Activated CD8-positive, alpha-beta memory T cell treated with anti-CD3 and anti-CD28 coated beads, Interleukin-2, amount 10 ng/mL, durations not matched to agents 7 days and 5 days (primary cell): ENCODE measurements at regions not wholly inside any gene's neighbourhood (a gene's known extent, or its start where the extent isn't known, plus 50 kb on each side); places are given as distances from the start of the nearest gene placed in this dataset.
"Not testable (repeated sequence)": the region's sequence is repeated elsewhere in the genome, so short reads cannot be mapped to it uniquely, and the experiment has no call there.

Source experiments
- ATAC-seq: fragments of 150-1000 bp; cut with Tn5 transposase; one replicate; pipeline ENCODE4 v1.10.0; 2021; ENCODE audit warnings: moderate library complexity
- CTCF ChIA-PET: fragments of 350-600 bp; sonication (Branson Sonifier 250); formaldehyde crosslinking; loops from one replicate; lab custom pipeline; 2021; ENCODE audit warnings: antibody characterized with exemption; lab: Charles Lee
- DNase-seq: peaks from one replicate; pipeline ENCODE4 v3.0.0-alpha.2; 2020
- H3K27ac Mint-ChIP-seq: one replicate; pipeline ENCODE4 v1.8.0; 2021; ENCODE audit warnings: mild to moderate bottlenecking, mixed read lengths
- H3K27me3 Mint-ChIP-seq: one replicate; pipeline ENCODE4 v1.8.0; 2021; ENCODE audit warnings: mixed read lengths
- H3K36me3 Mint-ChIP-seq: one replicate; pipeline ENCODE4 v1.8.0; 2021; ENCODE audit warnings: mild to moderate bottlenecking, mixed read lengths
- H3K4me1 Mint-ChIP-seq: one replicate; pipeline ENCODE4 v1.8.0; 2021; ENCODE audit warnings: mixed read lengths
- H3K4me3 Mint-ChIP-seq: one replicate; pipeline ENCODE4 v1.8.0; 2021; ENCODE audit warnings: mild to moderate bottlenecking, moderate library complexity, mixed read lengths
- H3K9me3 Mint-ChIP-seq: one replicate; pipeline ENCODE4 v1.8.0; 2022; ENCODE audit warnings: low read depth, mixed read lengths

GRCh38 chr3:150278843-150279381, 129.2 kb upstream of the TSC22D2 start:
- CTCF ChIA-PET = no interaction called here
- H3K4me3 Mint-ChIP-seq = no peak overlapping the region

GRCh38 chr3:150278195-150278594, 129.9 kb upstream of the TSC22D2 start:
- DNase-seq = no peak
- H3K27me3 Mint-ChIP-seq = peaks cover 47% of the 10 kb centered on the region
- no peaks in the 10 kb centered on the region for H3K36me3 Mint-ChIP-seq
- H3K9me3 Mint-ChIP-seq = no peaks in the 10 kb centered on the region
- CTCF ChIA-PET = interaction anchor here (0.9 kb wide), 1 partner anchor 217 kb away, joined by 3 read pairs; no protein-coding TSS in a partner anchor
- no peak overlapping the region for H3K4me3 Mint-ChIP-seq
- no peaks in the 10 kb centered on the region for H3K4me1 Mint-ChIP-seq
- no peak overlapping the region for H3K27ac Mint-ChIP-seq
- no peak for ATAC-seq

More at GRCh38 chr3:150278843-150279381, 129.2 kb upstream of the TSC22D2 start:
- no peaks in the 10 kb centered on the region for H3K4me1 Mint-ChIP-seq
- no peak for ATAC-seq
- H3K36me3 Mint-ChIP-seq = no peaks in the 10 kb centered on the region
- no peak for DNase-seq
- peaks cover 44% of the 10 kb centered on the region for H3K27me3 Mint-ChIP-seq
- H3K9me3 Mint-ChIP-seq = no peaks in the 10 kb centered on the region
- H3K27ac Mint-ChIP-seq = no peak overlapping the region

GRCh38 chr3:150277444-150277843, 130.7 kb upstream of the TSC22D2 start:
- CTCF ChIA-PET = interaction anchor here (0.9 kb wide), 1 partner anchor 218 kb away, joined by 3 read pairs; no protein-coding TSS in a partner anchor
- no peak for ATAC-seq
- H3K36me3 Mint-ChIP-seq = no peaks in the 10 kb centered on the region
- no peak overlapping the region for H3K27ac Mint-ChIP-seq
- no peaks in the 10 kb centered on the region for H3K4me1 Mint-ChIP-seq
- no peak for DNase-seq
- peaks cover 42% of the 10 kb centered on the region for H3K27me3 Mint-ChIP-seq
- H3K9me3 Mint-ChIP-seq = no peaks in the 10 kb centered on the region
- no peak overlapping the region for H3K4me3 Mint-ChIP-seq

GRCh38 chr3:150275941-150276340, 132.2 kb upstream of the TSC22D2 start:
- H3K27me3 Mint-ChIP-seq = peaks cover 35% of the 10 kb centered on the region
- no peak overlapping the region for H3K4me3 Mint-ChIP-seq
- no peak for ATAC-seq
- no peaks in the 10 kb centered on the region for H3K36me3 Mint-ChIP-seq
- no peak for DNase-seq
- no peak overlapping the region for H3K27ac Mint-ChIP-seq
- H3K4me1 Mint-ChIP-seq = no peaks in the 10 kb centered on the region
- CTCF ChIA-PET = interaction anchor here (0.7 to 0.8 kb wide), 2 partner anchors 10 to 250 kb away, joined by 3 to 4 read pairs; no protein-coding TSS in a partner anchor
- H3K9me3 Mint-ChIP-seq = no peaks in the 10 kb centered on the region

GRCh38 chr3:150274372-150274771, 133.7 kb upstream of the TSC22D2 start:
- H3K4me1 Mint-ChIP-seq = no peaks in the 10 kb centered on the region
- H3K27ac Mint-ChIP-seq = no peak overlapping the region
- no peaks in the 10 kb centered on the region for H3K36me3 Mint-ChIP-seq
- H3K27me3 Mint-ChIP-seq = peaks cover 30% of the 10 kb centered on the region
- CTCF ChIA-PET = no interaction called here
- H3K9me3 Mint-ChIP-seq = no peaks in the 10 kb centered on the region
- H3K4me3 Mint-ChIP-seq = no peak overlapping the region
- ATAC-seq (no peak), DNase-seq (no peak)

- DNase-seq = no peak
- CTCF ChIA-PET = no interaction called here
- Mint-ChIP-seq H3K27me3 (peaks cover 30% of the 10 kb centered on the region), H3K36me3 (no peaks in the 10 kb centered on the region), H3K4me1 (no peaks in the 10 kb centered on the region), H3K9me3 (no peaks in the 10 kb centered on the region), H3K4me3 (no peak overlapping the region), H3K27ac (no peak overlapping the region)
- no peak for ATAC-seq
Observed at GRCh38 chr3:150273396-150273795, 134.7 kb upstream of the TSC22D2 start.

- Mint-ChIP-seq H3K27me3 (peaks cover 23% of the 10 kb centered on the region), H3K27ac (no peak overlapping the region), H3K4me3 (no peak overlapping the region), H3K9me3 (no peaks in the 10 kb centered on the region), H3K4me1 (no peaks in the 10 kb centered on the region), H3K36me3 (no peaks in the 10 kb centered on the region)
- DNase-seq = no peak
- ATAC-seq = no peak
- CTCF ChIA-PET = interaction anchor here (1.7 kb wide), 1 partner anchor 15 kb away, joined by 5 read pairs; no protein-coding TSS in a partner anchor
Observed at GRCh38 chr3:150271591-150271960, 136.5 kb upstream of the TSC22D2 start.

- no peaks in the 10 kb centered on the region for H3K4me1 Mint-ChIP-seq
- DNase-seq = no peak
- H3K36me3 Mint-ChIP-seq = no peaks in the 10 kb centered on the region
- no peak overlapping the region for H3K27ac Mint-ChIP-seq
- ATAC-seq = no peak
- H3K4me3 Mint-ChIP-seq = no peak overlapping the region
- no peaks in the 10 kb centered on the region for H3K9me3 Mint-ChIP-seq
- CTCF ChIA-PET = interaction anchor here (1.7 kb wide), 1 partner anchor 15 kb away, joined by 5 read pairs; no protein-coding TSS in a partner anchor
- H3K27me3 Mint-ChIP-seq = peaks cover 25% of the 10 kb centered on the region
Observed at GRCh38 chr3:150270883-150271590, 137.1 kb upstream of the TSC22D2 start.

GRCh38 chr3:150270444-150270843, 137.7 kb upstream of the TSC22D2 start:
- CTCF ChIA-PET, H3K27ac Mint-ChIP-seq, DNase-seq, H3K4me1 Mint-ChIP-seq, H3K4me3 Mint-ChIP-seq, H3K36me3 Mint-ChIP-seq, ATAC-seq, H3K9me3 Mint-ChIP-seq: not testable (repeated sequence)
- H3K27me3 Mint-ChIP-seq = peaks cover 23% of the 10 kb centered on the region

- H3K4me3 Mint-ChIP-seq = no peak overlapping the region
Observed at GRCh38 chr3:150269526-150269925, 138.6 kb upstream of the TSC22D2 start.

GRCh38 chr3:150268426-150269391, 139.4 kb upstream of the TSC22D2 start:
- Mint-ChIP-seq H3K27ac (no peak overlapping the region), H3K9me3 (no peaks in the 10 kb centered on the region), H3K27me3 (peaks cover 18% of the 10 kb centered on the region), H3K36me3 (no peaks in the 10 kb centered on the region), H3K4me3 (no peak overlapping the region), H3K4me1 (no peaks in the 10 kb centered on the region)
- DNase-seq (no peak), ATAC-seq (no peak)
- CTCF ChIA-PET = interaction anchor here (1.6 kb wide), 1 partner anchor 226 kb away, joined by 3 read pairs; no protein-coding TSS in a partner anchor

More at GRCh38 chr3:150269526-150269925, 138.6 kb upstream of the TSC22D2 start:
- Mint-ChIP-seq H3K36me3 (no peaks in the 10 kb centered on the region), H3K27me3 (peaks cover 18% of the 10 kb centered on the region), H3K27ac (no peak overlapping the region), H3K9me3 (no peaks in the 10 kb centered on the region), H3K4me1 (no peaks in the 10 kb centered on the region)
- CTCF ChIA-PET = interaction anchor here (0.7 kb wide), 1 partner anchor 276 kb away, joined by 3 read pairs; no protein-coding TSS in a partner anchor
- no peak for ATAC-seq
- DNase-seq = no peak

GRCh38 chr3:150267288-150267687, 140.8 kb upstream of the TSC22D2 start:
- Mint-ChIP-seq H3K9me3 (no peaks in the 10 kb centered on the region), H3K36me3 (no peaks in the 10 kb centered on the region), H3K27me3 (peaks cover 15% of the 10 kb centered on the region), H3K4me1 (no peaks in the 10 kb centered on the region), H3K4me3 (no peak overlapping the region), H3K27ac (no peak overlapping the region)
- ATAC-seq (no peak), DNase-seq (no peak)
- CTCF ChIA-PET = interaction anchor here (1.6 kb wide), 1 partner anchor 228 kb away, joined by 3 read pairs; no protein-coding TSS in a partner anchor

GRCh38 chr3:150265305-150265704, 142.8 kb upstream of the TSC22D2 start:
- peaks cover 15% of the 10 kb centered on the region for H3K27me3 Mint-ChIP-seq
- H3K4me1 Mint-ChIP-seq = no peaks in the 10 kb centered on the region
- ATAC-seq (no peak), DNase-seq (no peak)
- no peaks in the 10 kb centered on the region for H3K9me3 Mint-ChIP-seq
- CTCF ChIA-PET = no interaction called here
- no peaks in the 10 kb centered on the region for H3K36me3 Mint-ChIP-seq
- no peak overlapping the region for H3K27ac Mint-ChIP-seq
- no peak overlapping the region for H3K4me3 Mint-ChIP-seq
